ENCODE measurements at regions not wholly inside any gene's neighbourhood (a gene's known extent, or its start where the extent isn't known, plus 50 kb on each side); places are given as distances from the start of the nearest gene placed in this dataset.

DNA sequence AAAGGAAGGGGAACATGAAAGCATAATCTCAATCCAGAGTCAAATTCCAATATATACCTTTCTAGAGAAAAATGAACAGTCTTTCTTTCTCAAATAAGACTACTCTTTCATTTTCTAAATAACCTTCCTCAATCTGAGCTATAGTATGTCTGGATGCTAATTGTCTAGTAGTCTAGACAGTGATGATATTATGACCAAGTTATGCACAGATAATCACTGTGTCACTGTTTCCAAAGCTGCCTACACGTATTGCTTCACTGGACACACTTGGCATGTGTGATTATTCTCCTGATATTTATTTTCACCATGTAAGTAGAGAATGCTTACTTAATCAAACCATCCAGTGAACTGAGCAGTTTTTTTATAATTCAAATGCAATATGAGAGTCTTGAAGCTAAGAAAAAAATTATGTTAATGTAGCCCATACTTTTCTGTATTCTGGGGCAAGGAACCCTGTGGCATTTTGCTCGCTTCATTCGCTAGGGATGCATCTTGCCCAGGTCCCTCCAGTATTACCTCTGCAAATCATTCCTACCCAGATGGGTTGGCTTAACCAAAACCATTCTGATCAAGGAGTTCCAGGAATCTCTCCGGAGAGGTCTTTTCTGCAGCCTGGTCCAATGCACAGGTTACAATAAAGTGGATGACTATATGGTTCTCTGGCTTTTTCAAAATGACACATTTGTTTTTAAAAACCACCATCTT is 303.1 kb upstream of the RUNX1 start:
- no peak for DNase-seq

DNA sequence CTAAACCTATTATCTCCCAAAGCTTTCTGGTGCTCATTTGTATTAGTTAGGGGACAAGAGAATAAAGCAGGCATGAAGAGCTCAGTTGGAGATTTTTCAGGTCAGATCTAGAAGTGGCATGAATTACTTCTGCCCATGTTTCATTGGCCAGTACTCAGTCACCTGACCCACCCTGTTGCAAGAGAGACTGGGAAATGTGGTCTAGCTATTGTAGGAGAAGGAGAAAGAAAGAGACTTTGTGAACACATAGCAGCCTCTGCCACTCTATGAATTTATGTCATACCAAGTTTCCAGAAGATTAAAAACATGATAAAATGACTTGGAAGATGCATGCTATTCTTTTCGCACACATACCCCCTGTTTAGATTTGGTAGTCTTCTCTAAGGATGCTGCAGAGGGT is 302.3 kb upstream of the RUNX1 start:
- peak; percentile 26 for DNase-seq

DNA sequence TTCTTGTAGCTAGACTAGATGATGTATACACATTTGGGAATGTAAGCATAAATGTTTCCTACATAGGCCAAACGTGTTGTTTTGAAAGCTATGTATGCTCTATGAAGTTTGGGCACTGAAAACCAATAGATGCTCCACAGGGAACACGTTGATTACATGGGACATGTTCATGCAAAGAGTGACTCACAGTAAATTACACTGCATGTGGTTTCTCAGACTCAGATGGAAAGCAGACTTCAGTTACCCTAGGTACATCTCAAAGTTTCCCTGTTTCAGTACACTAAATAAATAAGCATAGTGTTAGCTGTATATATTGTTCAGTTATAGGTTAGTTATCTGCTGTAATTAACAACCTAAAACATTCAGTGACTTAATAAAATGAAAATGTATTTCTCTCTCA is 301.9 kb upstream of the RUNX1 start:
- peak; percentile 51 for DNase-seq

DNA sequence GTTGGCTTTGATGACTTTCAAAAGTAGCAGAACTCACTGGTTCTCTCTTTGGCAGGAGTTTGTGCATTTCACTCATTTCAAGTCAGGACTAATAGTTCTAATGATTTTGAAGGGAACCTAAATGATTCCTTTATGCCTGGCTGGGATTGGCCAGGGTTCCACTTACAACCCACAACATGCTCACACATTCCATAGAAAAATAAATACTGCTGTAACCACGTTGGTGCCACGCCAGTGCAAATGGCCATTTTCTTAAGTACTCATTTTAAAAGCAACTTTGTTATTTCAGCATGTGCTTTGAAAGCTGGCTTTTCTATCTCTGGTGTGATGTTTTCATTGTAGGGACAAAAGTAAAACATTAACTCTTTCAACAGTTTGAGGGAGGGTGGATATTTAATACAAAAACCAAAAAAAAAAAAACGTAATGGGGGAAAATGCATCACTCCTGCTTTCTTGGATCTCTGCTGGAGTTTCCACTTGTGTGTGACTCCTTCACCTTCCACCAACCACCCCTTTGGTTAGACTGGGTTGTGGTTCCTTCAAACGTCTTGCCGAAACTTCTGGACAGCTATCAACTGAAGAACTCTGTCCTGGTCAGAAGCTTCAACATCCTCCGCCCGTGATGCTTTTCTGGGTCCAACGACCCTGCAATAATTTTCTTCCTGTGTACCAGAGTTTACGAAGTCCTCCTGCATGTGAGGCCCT is 300.4 kb upstream of the RUNX1 start:
- no peak for DNase-seq

DNA sequence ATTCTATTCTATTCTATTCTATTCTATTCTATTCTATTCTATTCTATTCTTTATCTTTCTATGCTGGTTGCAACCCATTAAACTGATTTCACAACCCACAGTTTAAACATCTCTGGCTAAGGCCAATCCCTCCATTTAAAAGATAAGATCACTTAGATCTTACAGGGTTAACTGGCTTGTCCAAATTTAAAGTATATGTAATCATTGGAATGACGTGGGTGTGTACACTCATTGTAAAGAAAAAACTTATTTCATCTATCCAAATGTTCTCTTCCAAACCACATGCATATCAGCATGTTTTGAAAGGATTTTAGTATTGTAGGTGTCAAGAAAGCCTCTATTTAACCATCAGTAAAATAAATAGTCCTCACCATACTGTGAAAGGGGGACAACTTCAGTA is 299.6 kb upstream of the RUNX1 start:
- DNase-seq, result no peak

DNA sequence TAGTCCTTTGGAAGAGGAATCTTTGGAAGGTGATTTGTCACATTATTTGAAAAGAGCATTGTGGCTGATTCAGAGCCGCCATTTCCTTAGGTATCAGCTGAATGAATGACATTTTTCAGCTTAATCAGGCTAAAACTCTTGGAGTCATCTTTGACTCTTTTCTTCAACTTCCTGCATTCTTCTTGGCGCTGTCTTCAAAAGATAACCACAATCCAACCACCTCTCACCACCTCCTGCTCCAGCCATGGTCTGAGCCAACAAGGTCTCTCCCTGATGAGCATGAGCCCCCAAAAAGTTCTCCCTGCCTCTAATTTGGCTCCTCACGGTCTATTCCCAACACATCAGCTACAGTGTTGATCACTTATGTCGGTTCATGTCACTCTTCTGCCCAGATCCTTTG is 297.6 kb upstream of the RUNX1 start:
- no peak for DNase-seq

DNA sequence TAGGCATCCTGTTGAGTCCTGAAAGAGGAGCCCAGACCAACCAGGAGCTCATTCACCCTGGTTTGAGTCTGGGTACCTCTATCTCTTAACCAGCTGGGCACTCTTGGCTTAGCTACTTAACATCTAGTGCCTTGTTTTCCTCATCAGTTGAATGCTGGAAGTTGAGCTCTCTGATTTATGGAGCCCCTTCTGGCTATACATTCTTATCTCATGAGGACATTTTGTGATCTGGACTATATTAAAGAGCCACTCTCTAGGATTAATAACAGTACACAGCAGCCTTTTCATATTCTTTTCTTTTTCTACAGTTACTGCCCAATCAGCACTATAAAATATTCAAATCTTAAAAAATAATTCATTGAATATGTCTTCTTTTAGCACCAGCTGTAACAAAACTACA is 296.9 kb upstream of the RUNX1 start:
- no peak for DNase-seq

DNA sequence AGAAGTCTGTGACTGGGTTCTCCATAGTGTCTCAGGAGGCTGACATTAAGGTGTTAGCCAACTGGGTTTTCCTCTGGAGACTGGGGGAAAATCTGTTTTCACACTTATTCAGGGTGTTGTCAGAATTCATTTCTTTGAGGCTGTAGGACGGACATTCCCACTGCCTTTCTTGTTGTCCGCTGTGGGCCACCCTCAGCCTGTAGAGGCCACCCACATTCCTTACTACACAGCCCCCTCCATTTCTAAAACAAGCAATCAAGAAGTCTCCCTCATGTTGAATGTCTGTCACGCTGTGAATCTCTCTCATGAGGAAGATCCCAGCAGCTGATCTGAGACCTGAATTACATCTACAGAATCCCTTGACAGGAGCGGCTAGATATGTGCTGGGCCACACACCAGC is 295.5 kb upstream of the RUNX1 start:
- no peak for DNase-seq

DNA sequence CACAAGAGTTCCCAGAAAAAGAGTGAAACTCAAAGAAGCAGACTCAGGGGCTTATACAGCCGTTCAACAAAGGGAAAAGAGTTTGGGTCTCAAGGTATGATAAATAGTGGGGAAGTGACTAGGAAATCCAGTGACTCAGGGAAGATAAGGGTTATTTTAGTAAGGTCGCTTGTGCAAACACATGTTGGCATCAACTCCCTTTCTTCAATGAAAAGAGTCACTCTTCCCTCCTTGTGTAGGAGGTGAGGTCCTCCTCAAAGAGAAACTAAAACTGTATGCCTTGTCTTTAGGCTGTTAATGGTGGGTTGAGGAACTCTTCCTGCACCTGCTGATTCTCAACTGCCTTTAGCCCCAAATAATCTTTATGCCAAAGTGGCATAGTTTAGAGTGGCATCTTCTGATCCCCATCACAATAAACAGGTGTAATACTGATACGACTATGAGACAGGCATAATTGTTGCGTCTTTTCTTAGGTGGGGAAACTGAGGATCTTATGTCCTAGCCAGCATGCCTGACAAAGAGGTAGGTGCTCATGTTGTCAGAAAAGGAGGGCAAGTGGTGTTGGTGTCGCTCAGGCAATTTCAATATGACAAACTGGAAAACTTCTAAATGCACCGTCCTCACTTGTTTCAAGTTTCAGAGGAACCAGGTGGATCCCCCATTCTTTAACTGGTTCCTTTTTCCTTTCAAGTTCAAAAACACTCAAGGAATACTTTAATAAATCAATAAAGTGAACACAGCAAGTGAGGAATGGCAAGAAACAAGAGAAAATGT is 294.1 kb upstream of the RUNX1 start:
- peak; percentile 42 for DNase-seq

DNA sequence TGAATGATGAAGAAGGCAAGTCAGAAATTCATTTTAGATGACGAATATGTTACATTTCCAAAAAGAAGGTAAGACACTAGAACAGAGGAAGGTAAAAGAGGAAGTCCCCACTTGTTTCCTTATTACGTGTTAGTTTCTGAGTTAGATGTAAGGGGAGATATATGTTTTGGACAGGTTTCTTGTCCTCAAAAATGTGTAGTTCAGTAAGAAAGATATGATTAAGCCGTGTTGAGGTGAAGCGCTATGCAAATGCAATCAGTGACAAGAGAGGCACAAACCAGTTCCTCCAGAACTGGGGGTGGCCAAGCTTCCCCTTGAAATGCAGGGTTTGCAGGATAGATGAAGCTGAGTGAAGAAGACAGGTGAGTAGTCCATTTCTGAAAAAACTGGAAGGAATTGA is 293.3 kb upstream of the RUNX1 start:
- DNase-seq, result peak; percentile 76

DNA sequence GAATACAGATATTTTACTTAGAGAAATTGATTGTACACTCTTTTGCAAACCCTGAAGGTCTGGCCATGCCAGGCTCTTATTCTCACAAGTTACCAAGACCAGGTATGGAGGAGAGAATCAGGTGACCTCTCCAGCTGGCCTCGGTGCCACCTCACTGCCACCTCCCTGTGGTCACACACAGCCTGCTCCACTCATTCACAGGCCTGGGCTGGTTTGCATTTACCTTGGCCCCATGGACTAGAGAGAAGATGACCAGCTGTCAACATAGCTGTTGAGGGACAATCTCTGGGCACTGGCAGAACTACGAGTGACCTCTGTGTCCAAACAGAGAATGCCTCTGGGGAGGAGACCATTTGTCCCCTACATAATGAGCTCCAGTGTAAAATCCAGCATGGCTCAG is 291.2 kb upstream of the RUNX1 start:
- no peak for DNase-seq

DNA sequence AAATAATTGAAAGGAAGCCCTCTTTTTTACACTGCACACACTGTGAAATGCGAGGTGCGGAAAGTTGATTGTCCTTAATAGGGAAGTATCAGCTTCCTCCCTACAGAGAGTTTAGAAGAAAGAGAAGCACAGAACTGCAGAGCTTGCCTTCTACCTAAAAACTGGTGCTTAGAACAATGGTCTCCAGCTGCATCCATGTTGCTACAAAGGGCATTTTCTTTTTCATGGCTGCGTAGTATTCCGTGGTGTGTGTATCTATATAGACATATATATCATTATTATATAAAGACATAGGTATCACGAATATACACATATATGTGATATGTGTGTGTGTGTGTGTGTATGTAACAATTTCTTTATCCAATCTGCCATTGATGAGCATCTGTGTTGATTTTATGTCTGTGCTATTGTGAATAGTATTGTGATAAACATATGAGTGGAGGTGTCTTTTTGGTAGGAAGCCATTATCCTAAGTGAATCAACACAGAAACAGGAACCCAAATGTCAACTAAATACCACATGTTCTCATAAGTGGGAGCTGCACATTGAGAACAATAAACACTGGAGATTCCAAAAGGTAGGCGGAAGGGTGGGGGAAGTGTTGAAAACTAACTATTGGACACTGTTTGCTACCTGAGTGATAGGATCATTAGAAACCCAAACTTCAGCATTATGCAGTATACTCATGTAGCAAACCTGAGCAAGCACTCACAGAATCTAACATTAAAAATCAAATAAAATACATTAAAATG is 290.0 kb upstream of the RUNX1 start:
- DNase-seq, result no peak

DNA sequence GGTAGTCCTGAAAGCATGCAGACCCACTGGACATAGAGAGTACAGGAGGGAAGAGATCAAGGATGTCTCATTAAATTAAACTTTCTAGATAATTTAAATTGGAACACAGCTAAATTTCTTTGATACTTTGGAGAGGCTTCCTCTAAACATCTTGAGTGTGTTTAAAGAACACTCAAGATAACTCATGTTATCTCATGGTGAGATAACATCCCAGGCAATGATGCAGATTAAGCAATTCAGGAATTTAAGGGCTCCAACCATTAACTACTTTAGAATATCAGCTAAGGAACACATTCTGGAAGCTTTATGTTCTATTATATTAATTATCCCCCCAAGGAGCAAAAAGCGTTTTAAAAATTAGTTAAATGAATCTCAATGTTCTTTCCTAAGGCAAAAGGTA is 289.2 kb upstream of the RUNX1 start:
- DNase-seq, result no peak

DNA sequence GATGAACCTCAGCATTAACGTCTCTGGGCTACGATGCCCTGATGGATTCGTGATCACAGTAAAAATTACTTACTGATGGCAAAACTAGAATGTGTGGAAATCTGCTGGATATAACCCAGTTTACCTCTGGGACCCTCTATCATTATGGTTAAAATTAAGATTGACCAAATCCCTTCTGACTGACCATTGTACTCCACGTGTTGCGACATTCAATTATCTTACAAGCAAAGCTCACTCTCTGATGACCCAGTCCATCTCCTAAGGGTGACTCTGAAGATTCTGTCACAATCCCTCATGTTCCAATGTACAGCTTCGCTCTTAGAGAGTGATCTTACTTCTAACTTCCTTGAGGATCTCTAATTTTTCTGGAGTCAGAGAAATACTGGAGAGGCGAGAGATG is 288.5 kb upstream of the RUNX1 start:
- no peak for DNase-seq

DNA sequence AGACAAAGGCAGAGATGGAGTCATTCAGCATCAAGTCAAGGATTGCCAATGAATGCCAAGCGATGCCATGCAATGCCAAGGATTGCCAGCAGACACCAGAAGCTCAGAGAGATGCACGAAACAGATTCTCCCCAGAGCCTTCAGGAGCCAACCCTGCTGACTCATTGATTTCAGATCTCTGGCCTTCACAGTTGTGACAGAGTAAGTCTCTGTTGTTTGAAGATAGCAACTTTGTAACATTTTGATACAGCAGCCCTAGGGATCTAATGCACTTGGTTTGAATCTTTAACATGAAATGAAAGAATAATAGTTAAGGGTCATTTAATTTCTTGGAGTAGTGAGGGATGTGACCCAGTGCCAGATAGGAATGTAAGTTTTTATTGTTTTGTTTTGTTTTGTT is 287.4 kb upstream of the RUNX1 start:
- DNase-seq, result no peak

DNA sequence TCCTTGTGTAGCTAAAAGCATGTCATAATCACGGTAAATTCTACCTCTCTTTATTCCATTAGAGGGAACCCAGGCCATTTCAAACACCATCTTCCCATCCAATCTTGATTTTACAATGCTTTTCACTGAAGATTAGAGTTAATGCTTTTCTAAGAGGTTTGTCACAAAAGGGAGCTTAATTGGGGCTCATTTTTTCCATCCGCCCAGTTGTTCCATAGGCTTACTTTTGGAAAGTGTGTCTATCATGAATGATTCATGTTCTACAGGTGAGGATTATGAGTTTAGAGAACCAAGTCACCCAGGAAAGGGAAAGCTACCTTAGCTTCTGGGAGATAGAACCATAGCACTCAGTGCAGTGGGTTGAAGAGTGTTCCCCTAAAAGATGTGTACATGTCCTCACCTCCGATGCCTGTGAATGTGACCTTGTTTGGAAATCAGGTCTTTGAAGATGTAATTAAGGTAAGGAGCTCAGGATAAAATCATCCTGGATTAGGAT is 286.9 kb upstream of the RUNX1 start:
- DNase-seq, result no peak

DNA sequence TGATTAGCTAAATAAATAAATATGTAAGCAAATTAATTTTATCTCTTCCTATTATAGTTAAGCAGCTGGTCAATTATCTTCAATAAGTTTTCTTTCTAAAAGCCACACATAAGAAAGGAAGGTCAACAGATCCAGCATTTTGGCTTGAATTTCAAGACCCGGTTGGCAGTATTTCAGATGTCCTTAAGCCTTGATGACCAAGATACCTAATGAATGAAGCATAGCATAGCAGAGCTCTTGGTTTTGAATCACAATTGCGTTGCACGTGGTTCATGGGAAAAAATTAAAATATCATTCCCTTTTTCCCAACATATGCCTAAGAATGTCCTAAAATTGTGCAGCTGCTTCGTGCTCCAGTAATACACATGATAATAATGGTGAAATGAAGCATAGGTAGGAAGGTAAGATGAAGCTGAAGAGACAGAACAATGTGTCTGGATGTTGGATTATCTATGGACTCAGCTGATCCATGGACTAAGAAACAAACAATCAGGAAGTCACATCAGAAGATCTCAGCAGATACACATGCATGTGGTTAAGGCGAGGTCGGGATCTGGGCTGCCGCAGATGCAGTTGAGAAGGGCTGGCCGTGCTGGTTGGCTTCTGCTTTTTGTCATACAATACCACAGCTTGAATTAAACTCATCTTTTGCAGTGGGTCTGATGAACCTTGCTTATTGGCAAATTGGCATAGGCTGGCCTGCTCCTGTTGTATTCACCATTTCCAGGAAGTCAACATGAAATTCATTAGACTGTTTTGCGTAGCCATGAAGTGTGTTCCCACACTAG is 284.9 kb upstream of the RUNX1 start:
- no peak for DNase-seq

DNA sequence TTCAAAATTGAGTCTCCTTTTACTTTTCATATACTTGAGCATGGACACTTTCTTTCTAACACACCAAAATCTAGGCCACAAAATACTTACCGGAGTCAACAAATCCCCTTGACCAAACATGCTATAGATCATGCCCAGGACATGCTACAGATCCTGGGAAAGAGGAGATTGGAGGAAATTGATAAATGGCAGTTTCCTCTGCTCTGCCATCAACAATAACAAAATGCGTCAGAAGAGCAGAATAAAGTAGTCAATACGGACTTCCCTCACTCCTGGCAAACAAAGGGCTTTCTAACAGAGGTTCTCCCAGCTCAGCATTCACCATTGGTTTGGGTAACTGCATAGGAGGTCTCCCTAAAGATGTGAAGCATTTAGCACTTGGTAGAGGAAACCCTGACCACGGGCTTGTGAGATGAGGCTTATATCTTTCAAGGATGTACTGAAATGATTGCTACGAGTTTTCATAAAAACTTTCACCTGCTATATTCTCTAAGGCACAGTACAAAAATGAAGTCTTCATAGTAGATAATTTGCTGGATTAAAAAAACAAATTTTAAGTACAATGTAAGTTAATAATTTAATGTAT is 283.8 kb upstream of the RUNX1 start:
- DNase-seq, result peak; percentile 25

DNA sequence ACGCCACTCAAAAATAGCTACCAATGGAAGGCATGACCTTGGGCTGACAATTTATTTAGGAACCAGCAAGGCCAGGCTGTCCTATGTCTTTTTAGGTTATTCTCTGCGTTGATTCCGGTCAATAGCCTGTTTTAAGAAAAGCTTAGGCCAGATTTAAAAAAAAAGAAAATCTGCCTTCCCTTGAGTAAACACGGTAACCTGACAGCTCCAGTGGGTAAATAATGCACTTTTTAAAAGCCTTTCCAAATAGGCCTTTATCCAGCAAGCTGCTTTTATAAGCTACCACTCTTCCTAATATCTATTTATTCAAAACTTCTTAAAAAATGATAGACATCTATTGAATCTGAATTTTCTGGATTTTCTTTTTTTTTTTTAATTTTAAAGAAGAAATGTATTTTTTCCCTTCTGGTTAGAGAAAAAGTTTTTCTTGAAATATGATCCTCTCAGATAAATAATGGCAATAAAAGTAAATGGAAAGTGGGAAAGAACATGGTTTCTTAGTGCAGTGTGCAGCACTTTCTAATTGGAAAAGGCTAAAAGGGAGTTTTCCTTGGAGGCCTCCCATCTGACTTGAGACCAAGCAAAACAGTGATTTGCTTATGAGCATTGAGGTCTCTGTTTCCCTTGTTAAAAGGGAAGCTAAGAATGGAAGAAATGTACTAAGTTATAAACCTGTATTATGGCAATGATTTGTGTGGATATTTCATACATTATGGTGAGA is 281.0 kb upstream of the RUNX1 start:
- no peak for DNase-seq

DNA sequence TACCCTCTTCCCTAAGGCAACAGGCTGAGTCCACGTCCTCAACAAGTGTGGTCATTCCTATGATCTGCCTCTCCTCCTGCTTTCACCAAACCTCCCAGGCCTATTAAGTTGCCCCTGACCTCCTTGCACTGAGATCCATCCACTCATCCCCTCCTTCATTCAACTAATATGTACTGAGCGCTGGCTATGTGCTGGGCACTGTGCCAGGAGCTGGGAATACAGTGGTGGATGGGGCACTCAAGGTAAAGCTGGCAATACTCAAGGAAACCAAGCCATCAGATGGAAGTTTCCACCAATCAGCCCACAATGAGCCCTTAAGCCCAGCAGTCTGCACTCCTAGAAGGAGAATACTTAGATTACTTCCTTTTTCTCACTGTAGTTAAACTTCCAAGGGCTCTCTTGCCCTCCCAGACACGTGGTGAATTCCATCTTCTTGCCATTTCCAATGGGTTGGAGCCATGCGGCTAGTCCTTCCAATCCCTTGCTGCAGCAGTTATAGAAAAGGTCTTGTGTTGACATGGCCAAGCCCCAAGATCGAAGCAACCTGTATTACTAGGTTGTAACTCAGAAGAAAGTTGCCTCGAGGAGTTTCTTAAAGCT is 279.9 kb upstream of the RUNX1 start:
- DNase-seq, result no peak

DNA sequence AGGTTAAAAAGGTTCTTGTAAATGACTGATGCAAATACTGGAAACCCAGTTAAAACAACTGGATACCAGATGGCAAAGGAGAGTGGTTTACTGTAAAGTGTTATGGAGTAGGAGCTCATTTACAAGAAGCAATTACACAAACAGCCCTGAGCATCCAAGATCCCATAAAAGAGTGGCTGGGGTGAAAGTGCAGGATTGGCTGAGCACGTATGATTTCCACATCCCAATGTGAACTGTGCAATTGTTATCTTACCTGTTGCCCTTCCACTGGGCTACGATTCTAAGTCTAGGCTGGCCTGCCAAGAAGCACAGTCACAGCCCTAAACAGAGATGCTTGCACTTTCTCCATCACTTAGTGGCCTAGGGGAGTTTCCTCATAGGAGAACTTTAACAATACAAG is 277.6 kb upstream of the RUNX1 start:
- no peak for DNase-seq
